Kidney (tissue), 13 donors: ENCODE measurements at regions not wholly inside any gene's neighbourhood (a gene's known extent, or its start where the extent isn't known, plus 50 kb on each side); places are given as distances from the start of the nearest gene placed in this dataset.

Source experiments
- DNase-seq, 5 donors: peaks; one replicate each; pipeline ENCODE4 v3.0.0-alpha.2; 2013 to 2020
- FAIRE-seq: peaks from 2 replicates; lab custom pipeline; 2012; peaks lifted over from hg19 to GRCh38; lab: Jason Lieb, UNC
- H3K27ac ChIP-seq, 2 donors: one replicate each; pipeline ENCODE4 v1.7.0; 2013; ENCODE audit warnings: low read depth in 2 of 2, low read length in 2 of 2, inconsistent platforms in 1 of 2
- H3K27me3 ChIP-seq: one replicate; pipeline ENCODE4 v1.7.1; 2013; ENCODE audit warnings: low read length, inconsistent platforms; ENCODE audit not compliant: control insufficient read depth, insufficient read depth
- H3K36me3 ChIP-seq, 3 donors: one replicate each; pipeline versions ENCODE4 v1.7.0 to v1.7.1; 2013; ENCODE audit warnings: low read length in 3 of 3, control low read depth in 1 of 3, inconsistent platforms in 1 of 3; ENCODE audit not compliant: insufficient read depth in 3 of 3, control insufficient read depth in 2 of 3
- H3K4me1 ChIP-seq, 3 donors: one replicate each; pipeline versions ENCODE4 v1.7.0 to v1.7.1; 2013; ENCODE audit warnings: low read length in 3 of 3, inconsistent platforms in 1 of 3, low read depth in 1 of 3; ENCODE audit not compliant: control insufficient read depth in 2 of 3, insufficient read depth in 2 of 3
- H3K4me3 ChIP-seq, 3 donors: one replicate each; pipeline versions ENCODE4 v1.7.0 to v1.8.1; 2013; ENCODE audit warnings: low read length in 3 of 3, control low read depth in 1 of 3, inconsistent platforms in 1 of 3
- H3K9ac ChIP-seq, 3 donors: one replicate each; pipeline versions ENCODE4 v1.7.0 to v1.7.1; 2013; ENCODE audit warnings: low read length in 3 of 3, control low read depth in 1 of 3, inconsistent platforms in 1 of 3
- H3K9me3 ChIP-seq, 3 donors: one replicate each; pipeline versions ENCODE4 v1.7.0 to v1.7.1; 2013; ENCODE audit warnings: low read length in 3 of 3, control low read depth in 1 of 3, inconsistent platforms in 1 of 3; ENCODE audit not compliant: control insufficient read depth in 2 of 3, insufficient read depth in 1 of 3
- CTCF ChIP-seq: IDR thresholded peaks from 3 replicates; pipeline ENCODE4 v1.5.1; 2012; ENCODE audit warnings: mild to moderate bottlenecking, moderate library complexity, borderline replicate concordance; ENCODE audit not compliant: insufficient read depth; ENCODE audit errors: extremely low read depth
- intact Hi-C: fragments of 100-400 bp; cut with DNase I; formaldehyde crosslinking; loops from one replicate; pipeline ENCODE4 v1.11.1; 2022
- donor health status: control.
- donor health status: control.
- donor health status: control.
- donor health status: control.
- donor health status: control.
- donor health status: DM: yes; HTN: yes; CAD: no.
- donor health status: Normal renal cell carcinoma (clear cell type).

- DNase-seq (peak in 2 of 5 donors; percentile 25 to 33), FAIRE-seq (no peak)
- Histone ChIP-seq H3K27ac (no peak overlapping the region), H3K9me3 (no peaks in the 10 kb centered on the region), H3K4me3 (no peak overlapping the region), H3K27me3 (no peaks in the 10 kb centered on the region), H3K36me3 (no peaks in the 10 kb centered on the region), H3K4me1 (peaks cover 0 to 6% (median 0%) of the 10 kb centered on the region in 3 donors), H3K9ac (no peak overlapping the region)
- no peak for TF ChIP-seq CTCF
- intact Hi-C loops = no loop called here
Measured at GRCh38 chr2:118321432-118322105, 233.3 kb downstream of the INSIG2 start.

- Histone ChIP-seq H3K9ac (no peak overlapping the region), H3K9me3 (no peaks in the 10 kb centered on the region), H3K4me3 (no peak overlapping the region), H3K27me3 (no peaks in the 10 kb centered on the region), H3K27ac (no peak overlapping the region), H3K4me1 (peaks cover 0 to 6% (median 0%) of the 10 kb centered on the region in 3 donors), H3K36me3 (no peaks in the 10 kb centered on the region)
- DNase-seq (no peak), FAIRE-seq (no peak)
- no peak for TF ChIP-seq CTCF
- intact Hi-C loops = no loop called here
Measured at GRCh38 chr2:118320658-118321057, 232.4 kb downstream of the INSIG2 start.

GRCh38 chr2:118320196-118320595, 231.9 kb downstream of the INSIG2 start:
- TF ChIP-seq CTCF = no peak
- H3K36me3 ChIP-seq = no peaks in the 10 kb centered on the region
- intact Hi-C loops = no loop called here
- H3K27ac ChIP-seq = no peak overlapping the region
- no peak for FAIRE-seq
- no peak for DNase-seq
- no peak overlapping the region for H3K4me3 ChIP-seq
- H3K27me3 ChIP-seq = no peaks in the 10 kb centered on the region
- no peaks in the 10 kb centered on the region for H3K9me3 ChIP-seq
- H3K4me1 ChIP-seq = peaks cover 0 to 6% (median 0%) of the 10 kb centered on the region in 3 donors
- no peak overlapping the region for H3K9ac ChIP-seq
